GM23338 (cell line): ENCODE measurements at regions not wholly inside any gene's neighbourhood (a gene's known extent, or its start where the extent isn't known, plus 50 kb on each side); places are given as distances from the start of the nearest gene placed in this dataset.

Experiments used
- ATAC-seq: fragments of 200-7000 bp; cut with Tn5 transposase; 3 replicates; pipeline ENCODE4 v1.9.1; 2020
- DNase-seq: peaks from one replicate; pipeline ENCODE4 v3.0.0-alpha.2; 2015; ENCODE audit warnings: low spot score
- H2AFZ ChIP-seq: fragments of 200-600 bp; sonication (generic); 2 replicates; pipeline ENCODE4 v1.8.0; 2016; ENCODE audit warnings: antibody characterized with exemption, mild to moderate bottlenecking, moderate library complexity
- H3F3A ChIP-seq: fragments of 200-600 bp; sonication (generic); replicated peaks from 2 replicates; pipeline ENCODE4 v1.8.0; 2017; ENCODE audit warnings: antibody characterized with exemption, mixed run types, low read depth
- H3K27ac ChIP-seq: fragments of 200-600 bp; sonication (generic); 2 replicates; pipeline ENCODE4 v1.6.1; 2016; ENCODE audit warnings: low read depth
- H3K27me3 ChIP-seq: fragments of 200-600 bp; sonication (generic); 2 replicates; pipeline ENCODE4 v1.8.0; 2016; ENCODE audit warnings: mild to moderate bottlenecking, mixed run types, moderate library complexity; ENCODE audit not compliant: insufficient read depth
- H3K36me3 ChIP-seq: fragments of 200-600 bp; sonication (generic); 2 replicates; pipeline ENCODE4 v1.8.0; 2016; ENCODE audit warnings: mild to moderate bottlenecking; ENCODE audit not compliant: insufficient read depth
- H3K4me1 ChIP-seq: fragments of 200-600 bp; sonication (generic); 2 replicates; pipeline ENCODE4 v1.8.0; 2016; ENCODE audit warnings: mild to moderate bottlenecking, moderate library complexity; ENCODE audit not compliant: insufficient read depth
- H3K4me2 ChIP-seq: fragments of 200-600 bp; sonication (generic); 2 replicates; pipeline ENCODE4 v1.7.1; 2017; ENCODE audit warnings: mixed run types
- H3K4me3 ChIP-seq: fragments of 200-600 bp; sonication (generic); 2 replicates; pipeline ENCODE4 v1.6.1; 2016; ENCODE audit warnings: mixed run types
- H3K79me2 ChIP-seq: fragments of 200-600 bp; sonication (generic); replicated peaks from 2 replicates; pipeline ENCODE4 v1.8.0; 2017; ENCODE audit warnings: mild to moderate bottlenecking; ENCODE audit not compliant: insufficient read depth
- H3K9me2 ChIP-seq: fragments of 200-600 bp; sonication (generic); 2 replicates; pipeline ENCODE4 v1.8.0; 2017; ENCODE audit not compliant: insufficient read depth
- H4K20me1 ChIP-seq: fragments of 200-600 bp; sonication (generic); replicated peaks from 2 replicates; pipeline ENCODE4 v1.8.0; 2017; ENCODE audit warnings: mild to moderate bottlenecking; ENCODE audit not compliant: insufficient read depth
- H3K27ac Mint-ChIP-seq: 2 replicates; pipeline ENCODE4 v1.8.0; 2020; ENCODE audit warnings: inconsistent platforms, mild to moderate bottlenecking, moderate library complexity, mixed read lengths
- H3K27me3 Mint-ChIP-seq: 3 replicates; pipeline ENCODE4 v1.8.0; 2022; ENCODE audit warnings: low read depth, mild to moderate bottlenecking, moderate library complexity, mixed read lengths, inconsistent platforms; ENCODE audit not compliant: insufficient read depth, poor library complexity
- H3K36me3 Mint-ChIP-seq: 3 replicates; pipeline ENCODE4 v1.8.0; 2021; ENCODE audit warnings: low read depth, mild to moderate bottlenecking, inconsistent platforms, moderate library complexity, mixed read lengths
- H3K4me1 Mint-ChIP-seq: 3 replicates; pipeline ENCODE4 v1.8.0; 2020; ENCODE audit warnings: mild to moderate bottlenecking, inconsistent platforms, mixed read lengths
- H3K4me3 Mint-ChIP-seq: 3 replicates; pipeline ENCODE4 v1.8.0; 2021; ENCODE audit warnings: moderate library complexity, mild to moderate bottlenecking, inconsistent platforms, mixed read lengths
- H3K9me3 Mint-ChIP-seq: 3 replicates; pipeline ENCODE4 v1.8.0; 2020; ENCODE audit warnings: moderate library complexity, mild to moderate bottlenecking, inconsistent platforms, mixed read lengths
- CREB1 ChIP-seq: fragments of 250-450 bp; sonication (Bioruptor Pico); IDR thresholded peaks from 2 replicates; pipeline ENCODE4 v1.5.0; 2020; ENCODE audit warnings: low read depth, mild to moderate bottlenecking, moderate library complexity
- ETS1 ChIP-seq: IDR thresholded peaks from 2 replicates; pipeline ENCODE4 v1.6.1; 2016; ENCODE audit warnings: antibody characterized with exemption
- EZH2 ChIP-seq: fragments of 200-600 bp; sonication (generic); IDR thresholded peaks from one replicate; pipeline ENCODE4 v1.8.0; 2017; ENCODE audit warnings: antibody characterized with exemption, mild to moderate bottlenecking, low read depth; ENCODE audit not compliant: unreplicated experiment
- JUNB ChIP-seq: IDR thresholded peaks from one replicate; pipeline ENCODE4 v1.6.1; 2016; ENCODE audit warnings: antibody characterized with exemption; ENCODE audit not compliant: unreplicated experiment
- NANOG ChIP-seq: IDR thresholded peaks from 2 replicates; pipeline ENCODE4 v1.6.1; 2016; ENCODE audit warnings: antibody characterized with exemption, borderline replicate concordance
- STAT1 ChIP-seq: IDR thresholded peaks from one replicate; pipeline ENCODE4 v1.6.1; 2016; ENCODE audit warnings: antibody characterized with exemption; ENCODE audit not compliant: unreplicated experiment
- ZNF114 ChIP-seq: fragments of 250-450 bp; sonication (Bioruptor Pico); IDR thresholded peaks from 2 replicates; pipeline ENCODE4 v1.5.0; 2020; ENCODE audit warnings: mild to moderate bottlenecking, moderate library complexity
- TF ChIP-seq, protein P1 (sequence below): fragments of 250-450 bp; sonication (Bioruptor Pico); IDR thresholded peaks from 2 replicates; pipeline ENCODE4 v1.5.0; 2020; ENCODE audit warnings: mild to moderate bottlenecking, moderate library complexity
- TF ChIP-seq, protein P2 (sequence below), 2 experiments: fragments of 200-600 bp in 1 of 2; sonication (generic) in 1 of 2; conservative IDR thresholded peaks; 2 replicates each; pipeline versions ENCODE4 v1.5.1 to v1.6.1; 2016 to 2017; ENCODE audit warnings: antibody characterized with exemption in 2 of 2, low read depth in 2 of 2, mild to moderate bottlenecking in 2 of 2, moderate library complexity in 1 of 2

DNA sequence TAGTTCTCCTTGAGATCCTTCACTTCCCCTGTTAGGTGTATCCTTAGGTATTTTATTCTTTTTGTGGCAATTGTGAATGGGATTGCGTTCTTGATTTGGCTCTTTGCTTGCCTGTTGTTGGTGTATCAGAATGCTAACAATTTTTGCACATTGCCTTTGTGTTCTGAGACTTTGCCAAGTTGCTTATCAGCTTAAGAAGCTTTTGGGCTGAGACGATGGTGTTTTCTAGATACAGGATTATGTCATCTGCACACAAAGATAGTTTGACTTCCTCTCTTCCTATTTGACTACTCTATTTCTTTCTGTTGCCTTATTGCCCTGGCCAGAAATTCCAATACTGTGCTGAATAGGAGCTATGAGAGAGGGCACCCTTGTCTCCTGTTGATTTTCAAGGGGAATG is 609.4 kb upstream of the COX7C start (continued):
- TF ChIP-seq, protein P1, sequence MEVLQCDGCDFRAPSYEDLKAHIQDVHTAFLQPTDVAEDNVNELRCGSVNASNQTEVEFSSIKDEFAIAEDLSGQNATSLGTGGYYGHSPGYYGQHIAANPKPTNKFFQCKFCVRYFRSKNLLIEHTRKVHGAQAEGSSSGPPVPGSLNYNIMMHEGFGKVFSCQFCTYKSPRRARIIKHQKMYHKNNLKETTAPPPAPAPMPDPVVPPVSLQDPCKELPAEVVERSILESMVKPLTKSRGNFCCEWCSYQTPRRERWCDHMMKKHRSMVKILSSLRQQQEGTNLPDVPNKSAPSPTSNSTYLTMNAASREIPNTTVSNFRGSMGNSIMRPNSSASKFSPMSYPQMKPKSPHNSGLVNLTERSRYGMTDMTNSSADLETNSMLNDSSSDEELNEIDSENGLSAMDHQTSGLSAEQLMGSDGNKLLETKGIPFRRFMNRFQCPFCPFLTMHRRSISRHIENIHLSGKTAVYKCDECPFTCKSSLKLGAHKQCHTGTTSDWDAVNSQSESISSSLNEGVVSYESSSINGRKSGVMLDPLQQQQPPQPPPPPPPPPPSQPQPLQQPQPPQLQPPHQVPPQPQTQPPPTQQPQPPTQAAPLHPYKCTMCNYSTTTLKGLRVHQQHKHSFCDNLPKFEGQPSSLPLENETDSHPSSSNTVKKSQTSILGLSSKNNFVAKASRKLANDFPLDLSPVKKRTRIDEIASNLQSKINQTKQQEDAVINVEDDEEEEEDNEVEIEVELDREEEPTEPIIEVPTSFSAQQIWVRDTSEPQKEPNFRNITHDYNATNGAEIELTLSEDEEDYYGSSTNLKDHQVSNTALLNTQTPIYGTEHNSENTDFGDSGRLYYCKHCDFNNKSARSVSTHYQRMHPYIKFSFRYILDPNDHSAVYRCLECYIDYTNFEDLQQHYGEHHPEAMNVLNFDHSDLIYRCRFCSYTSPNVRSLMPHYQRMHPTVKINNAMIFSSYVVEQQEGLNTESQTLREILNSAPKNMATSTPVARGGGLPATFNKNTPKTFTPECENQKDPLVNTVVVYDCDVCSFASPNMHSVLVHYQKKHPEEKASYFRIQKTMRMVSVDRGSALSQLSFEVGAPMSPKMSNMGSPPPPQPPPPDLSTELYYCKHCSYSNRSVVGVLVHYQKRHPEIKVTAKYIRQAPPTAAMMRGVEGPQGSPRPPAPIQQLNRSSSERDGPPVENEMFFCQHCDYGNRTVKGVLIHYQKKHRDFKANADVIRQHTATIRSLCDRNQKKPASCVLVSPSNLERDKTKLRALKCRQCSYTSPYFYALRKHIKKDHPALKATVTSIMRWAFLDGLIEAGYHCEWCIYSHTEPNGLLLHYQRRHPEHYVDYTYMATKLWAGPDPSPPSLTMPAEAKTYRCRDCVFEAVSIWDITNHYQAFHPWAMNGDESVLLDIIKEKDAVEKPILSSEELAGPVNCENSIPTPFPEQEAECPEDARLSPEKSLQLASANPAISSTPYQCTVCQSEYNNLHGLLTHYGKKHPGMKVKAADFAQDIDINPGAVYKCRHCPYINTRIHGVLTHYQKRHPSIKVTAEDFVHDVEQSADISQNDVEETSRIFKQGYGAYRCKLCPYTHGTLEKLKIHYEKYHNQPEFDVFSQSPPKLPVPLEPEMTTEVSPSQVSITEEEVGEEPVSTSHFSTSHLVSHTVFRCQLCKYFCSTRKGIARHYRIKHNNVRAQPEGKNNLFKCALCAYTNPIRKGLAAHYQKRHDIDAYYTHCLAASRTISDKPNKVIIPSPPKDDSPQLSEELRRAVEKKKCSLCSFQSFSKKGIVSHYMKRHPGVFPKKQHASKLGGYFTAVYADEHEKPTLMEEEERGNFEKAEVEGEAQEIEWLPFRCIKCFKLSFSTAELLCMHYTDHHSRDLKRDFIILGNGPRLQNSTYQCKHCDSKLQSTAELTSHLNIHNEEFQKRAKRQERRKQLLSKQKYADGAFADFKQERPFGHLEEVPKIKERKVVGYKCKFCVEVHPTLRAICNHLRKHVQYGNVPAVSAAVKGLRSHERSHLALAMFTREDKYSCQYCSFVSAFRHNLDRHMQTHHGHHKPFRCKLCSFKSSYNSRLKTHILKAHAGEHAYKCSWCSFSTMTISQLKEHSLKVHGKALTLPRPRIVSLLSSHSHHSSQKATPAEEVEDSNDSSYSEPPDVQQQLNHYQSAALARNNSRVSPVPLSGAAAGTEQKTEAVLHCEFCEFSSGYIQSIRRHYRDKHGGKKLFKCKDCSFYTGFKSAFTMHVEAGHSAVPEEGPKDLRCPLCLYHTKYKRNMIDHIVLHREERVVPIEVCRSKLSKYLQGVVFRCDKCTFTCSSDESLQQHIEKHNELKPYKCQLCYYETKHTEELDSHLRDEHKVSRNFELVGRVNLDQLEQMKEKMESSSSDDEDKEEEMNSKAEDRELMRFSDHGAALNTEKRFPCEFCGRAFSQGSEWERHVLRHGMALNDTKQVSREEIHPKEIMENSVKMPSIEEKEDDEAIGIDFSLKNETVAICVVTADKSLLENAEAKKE, result no peak
- TF ChIP-seq, protein P2, sequence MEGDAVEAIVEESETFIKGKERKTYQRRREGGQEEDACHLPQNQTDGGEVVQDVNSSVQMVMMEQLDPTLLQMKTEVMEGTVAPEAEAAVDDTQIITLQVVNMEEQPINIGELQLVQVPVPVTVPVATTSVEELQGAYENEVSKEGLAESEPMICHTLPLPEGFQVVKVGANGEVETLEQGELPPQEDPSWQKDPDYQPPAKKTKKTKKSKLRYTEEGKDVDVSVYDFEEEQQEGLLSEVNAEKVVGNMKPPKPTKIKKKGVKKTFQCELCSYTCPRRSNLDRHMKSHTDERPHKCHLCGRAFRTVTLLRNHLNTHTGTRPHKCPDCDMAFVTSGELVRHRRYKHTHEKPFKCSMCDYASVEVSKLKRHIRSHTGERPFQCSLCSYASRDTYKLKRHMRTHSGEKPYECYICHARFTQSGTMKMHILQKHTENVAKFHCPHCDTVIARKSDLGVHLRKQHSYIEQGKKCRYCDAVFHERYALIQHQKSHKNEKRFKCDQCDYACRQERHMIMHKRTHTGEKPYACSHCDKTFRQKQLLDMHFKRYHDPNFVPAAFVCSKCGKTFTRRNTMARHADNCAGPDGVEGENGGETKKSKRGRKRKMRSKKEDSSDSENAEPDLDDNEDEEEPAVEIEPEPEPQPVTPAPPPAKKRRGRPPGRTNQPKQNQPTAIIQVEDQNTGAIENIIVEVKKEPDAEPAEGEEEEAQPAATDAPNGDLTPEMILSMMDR (conservative IDR thresholded peaks at IDR 0.05; ENCODE audit: low read depth in 2 of 2), result no peak
- TF ChIP-seq NANOG, result no peak
- TF ChIP-seq EZH2, result no peak
- no peak for TF ChIP-seq JUNB
- no peak for TF ChIP-seq CREB1 (CRISPR knock-in tag)
- no peak for TF ChIP-seq STAT1
- TF ChIP-seq ZNF114 (CRISPR knock-in tag), result no peak

GRCh38 chr5:86008704-86009103 is 609.0 kb upstream of the COX7C start:
- Histone ChIP-seq H4K20me1 (no peaks in the 10 kb centered on the region), H3K36me3 (no peaks in the 10 kb centered on the region; the same call in 1 of the 2 replicates), H3K4me1 (no peaks in the 10 kb centered on the region), H3K27ac (no peak overlapping the region), H3K79me2 (no peaks in the 10 kb centered on the region), H3K4me3 (no peak overlapping the region), H3K27me3 (no peaks in the 10 kb centered on the region), H3F3A (no peaks in the 10 kb centered on the region), H3K9me2 (no peaks in the 10 kb centered on the region), H2AFZ (no peak overlapping the region), H3K4me2 (no peak overlapping the region)
- peaks cover 17% of the 10 kb centered on the region for H3K9me3 Mint-ChIP-seq
- ATAC-seq (no peak), DNase-seq (no peak)
- H3K4me1 Mint-ChIP-seq, result no peaks in the 10 kb centered on the region
- H3K27ac Mint-ChIP-seq, result no peak overlapping the region
- H3K27me3 Mint-ChIP-seq, result no peaks in the 10 kb centered on the region
- no peak overlapping the region for H3K4me3 Mint-ChIP-seq
- no peaks in the 10 kb centered on the region; the same call in 2 of the 3 replicates for H3K36me3 Mint-ChIP-seq
- TF ChIP-seq STAT1 (no peak), NANOG (no peak), ETS1 (no peak)
